Calu3 (cell line): ENCODE measurements at regions not wholly inside any gene's neighbourhood (a gene's known extent, or its start where the extent isn't known, plus 50 kb on each side); places are given as distances from the start of the nearest gene placed in this dataset.

Experiments used
- BruUV-seq: library from RNA; stranded (reverse); fragments of 400-500 nt; replicated peaks from 2 replicates; lab custom pipeline; 2021; lab: Mats Ljungman, UMichigan
- CTCF ChIA-PET: fragments of 300-600 bp; sonication (Branson Sonifier 250); formaldehyde crosslinking; loops from one replicate; lab custom pipeline; 2022; ENCODE audit warnings: antibody characterized with exemption; lab: Charles Lee
- DNase-seq: peaks from one replicate; pipeline ENCODE4 v3.0.0; 2022
- H3K27ac Mint-ChIP-seq: one replicate; pipeline ENCODE4 v1.8.0; 2022; ENCODE audit warnings: mixed read lengths; ENCODE audit not compliant: unreplicated experiment
- H3K27me3 Mint-ChIP-seq: one replicate; pipeline ENCODE4 v1.8.0; 2022; ENCODE audit warnings: mixed read lengths; ENCODE audit not compliant: unreplicated experiment
- H3K36me3 Mint-ChIP-seq: one replicate; pipeline ENCODE4 v1.8.0; 2022; ENCODE audit warnings: mild to moderate bottlenecking, moderate library complexity, mixed read lengths; ENCODE audit not compliant: insufficient read depth, unreplicated experiment
- H3K4me1 Mint-ChIP-seq: one replicate; pipeline ENCODE4 v1.8.0; 2022; ENCODE audit warnings: mild to moderate bottlenecking, low read depth, mixed read lengths; ENCODE audit not compliant: unreplicated experiment
- H3K4me3 Mint-ChIP-seq: one replicate; pipeline ENCODE4 v1.8.0; 2022; ENCODE audit warnings: mild to moderate bottlenecking, low read depth, moderate library complexity, mixed read lengths; ENCODE audit not compliant: unreplicated experiment
- H3K9me3 Mint-ChIP-seq: one replicate; pipeline ENCODE4 v1.8.0; 2022; ENCODE audit warnings: low read depth, mixed read lengths; ENCODE audit not compliant: unreplicated experiment
- CTCF ChIP-seq: fragments of 200-600 bp; IDR thresholded peaks from one replicate; pipeline ENCODE4 v1.8.0; 2022; ENCODE audit warnings: antibody characterized with exemption; ENCODE audit not compliant: unreplicated experiment
- intact Hi-C: fragments of 100-400 bp; cut with micrococcal nuclease; formaldehyde crosslinking; loops from one replicate; pipeline ENCODE4 v1.10.0; 2022; ENCODE audit not compliant: unreplicated experiment

GRCh38 chr1:170357750-170358149, 174.2 kb upstream of the GORAB start:
- Mint-ChIP-seq H3K4me3 (no peak overlapping the region), H3K27me3 (no peaks in the 10 kb centered on the region), H3K27ac (no peak overlapping the region), H3K4me1 (no peaks in the 10 kb centered on the region), H3K9me3 (peaks cover 12% of the 10 kb centered on the region), H3K36me3 (no peaks in the 10 kb centered on the region)
- intact Hi-C loops, result no loop called here
- no peak for TF ChIP-seq CTCF
- CTCF ChIA-PET, result no interaction called here
- no peak for DNase-seq
- BruUV-seq, result no TSS peak

GRCh38 chr1:170360601-170361000, 171.4 kb upstream of the GORAB start:
- TF ChIP-seq CTCF, result no peak
- Mint-ChIP-seq H3K4me1 (no peaks in the 10 kb centered on the region), H3K36me3 (no peaks in the 10 kb centered on the region), H3K27ac (no peak overlapping the region), H3K4me3 (no peak overlapping the region), H3K27me3 (no peaks in the 10 kb centered on the region), H3K9me3 (peaks cover 15% of the 10 kb centered on the region)
- intact Hi-C loops, result no loop called here
- BruUV-seq, result no TSS peak
- CTCF ChIA-PET, result interaction anchor here (0.6 kb wide), 2 partner anchors 14 to 96 kb away, joined by 3 to 7 read pairs; no protein-coding TSS in a partner anchor
- DNase-seq, result no peak

- no peaks in the 10 kb centered on the region for H3K27me3 Mint-ChIP-seq
- BruUV-seq, result no TSS peak
- peaks cover 8% of the 10 kb centered on the region for H3K9me3 Mint-ChIP-seq
- no peak for TF ChIP-seq CTCF
- intact Hi-C loops, result no loop called here
- DNase-seq, result no peak
- H3K27ac Mint-ChIP-seq, result no peak overlapping the region
- H3K4me3 Mint-ChIP-seq, result no peak overlapping the region
- CTCF ChIA-PET, result no interaction called here
- H3K4me1 Mint-ChIP-seq, result no peaks in the 10 kb centered on the region
- no peaks in the 10 kb centered on the region for H3K36me3 Mint-ChIP-seq
These were observed 166.6 kb upstream of the GORAB start for GRCh38 chr1:170365331-170365730.

- no peaks in the 10 kb centered on the region for H3K27me3 Mint-ChIP-seq
- no peak for DNase-seq
- CTCF ChIA-PET, result no interaction called here
- TF ChIP-seq CTCF, result no peak
- H3K9me3 Mint-ChIP-seq, result peaks cover 8% of the 10 kb centered on the region
- no peak overlapping the region for H3K27ac Mint-ChIP-seq
- no TSS peak for BruUV-seq
- no peak overlapping the region for H3K4me3 Mint-ChIP-seq
- no peaks in the 10 kb centered on the region for H3K36me3 Mint-ChIP-seq
- no peaks in the 10 kb centered on the region for H3K4me1 Mint-ChIP-seq
- intact Hi-C loops, result no loop called here
These were observed 165.0 kb upstream of the GORAB start for GRCh38 chr1:170366980-170367379.
